K562 (cell line): ENCODE measurements at regions not wholly inside any gene's neighbourhood (a gene's known extent, or its start where the extent isn't known, plus 50 kb on each side); places are given as distances from the start of the nearest gene placed in this dataset.
A peak's percentile ranks its signal among the peaks of the same experiment; 100 is the strongest.

Source experiments
- DMBX1 ChIP-seq: fragments of 250-450 bp; sonication (Bioruptor Pico); IDR thresholded peaks from 2 replicates; pipeline ENCODE4 v1.8.0; 2022; ENCODE audit warnings: inconsistent platforms, mild to moderate bottlenecking, moderate library complexity, borderline replicate concordance
- E2F3 ChIP-seq: fragments of 250-450 bp; sonication (Bioruptor Pico); IDR thresholded peaks from 2 replicates; pipeline ENCODE4 v1.4.0; 2020; ENCODE audit warnings: mild to moderate bottlenecking
- FOXP1 ChIP-seq: sonication (generic); formaldehyde crosslinking; IDR thresholded peaks from 2 replicates; pipeline ENCODE4 v1.8.0; 2022; ENCODE audit warnings: mild to moderate bottlenecking, missing genetic modification reagents
- GATAD2A ChIP-seq: fragments of 450-650 bp; IDR thresholded peaks from 2 replicates; pipeline ENCODE4 v1.6.1; 2017
- KDM1A ChIP-seq, 2 experiments: fragments of 450-650 bp; IDR thresholded peaks; 2 replicates each; pipeline ENCODE4 v1.6.1; 2016; ENCODE audit warnings: mild to moderate bottlenecking in 2 of 2
- MAFG ChIP-seq: fragments of 450-650 bp; conservative IDR thresholded peaks from 2 replicates; pipeline ENCODE4 v1.6.1; 2016; ENCODE audit warnings: missing genetic modification characterization, missing compliant biosample characterization
- SIN3A ChIP-seq, 2 experiments: fragments of 150-350 bp in 1 of 2; IDR thresholded peaks; 2 replicates each; pipeline ENCODE4 v1.6.1; 2011 to 2016; ENCODE audit warnings: borderline replicate concordance in 2 of 2, low read depth in 2 of 2, low read length in 2 of 2, mild to moderate bottlenecking in 2 of 2, moderate library complexity in 2 of 2; ENCODE audit not compliant: control insufficient read depth in 1 of 2
- SIRT6 ChIP-seq: IDR thresholded peaks from one replicate; pipeline ENCODE4 v1.6.1; 2012; ENCODE audit warnings: low read depth, mild to moderate bottlenecking, control low read depth, inconsistent platforms, low read length, moderate library complexity
- TARDBP ChIP-seq: fragments of 450-650 bp; IDR thresholded peaks from 2 replicates; pipeline ENCODE4 v1.6.1; 2016
- USF2 ChIP-seq: sonication (generic); formaldehyde crosslinking; IDR thresholded peaks from 2 replicates; pipeline ENCODE4 v1.5.0; 2020; ENCODE audit warnings: missing genetic modification reagents
- ZSCAN32 ChIP-seq: fragments of 450-650 bp; formaldehyde crosslinking; IDR thresholded peaks from 2 replicates; pipeline ENCODE4 v1.4.0; 2020; ENCODE audit warnings: mild to moderate bottlenecking, moderate library complexity
- TF ChIP-seq, protein P1 (sequence below): fragments of 450-650 bp; IDR thresholded peaks from 2 replicates; pipeline ENCODE4 v1.6.1; 2016; ENCODE audit warnings: low read depth
- TF ChIP-seq, protein P2 (sequence below): IDR thresholded peaks from 2 replicates; pipeline ENCODE4 v1.6.1; 2011; ENCODE audit not compliant: insufficient read length; ENCODE audit errors: extremely low read depth
- TF ChIP-seq, protein P3 (sequence below): sonication (generic); formaldehyde crosslinking; IDR thresholded peaks from 2 replicates; pipeline ENCODE4 v1.8.1; 2023; ENCODE audit warnings: mild to moderate bottlenecking, missing genetic modification reagents, moderate library complexity
- TF ChIP-seq, protein P4 (sequence below): fragments of 450-650 bp; IDR thresholded peaks from 2 replicates; pipeline ENCODE4 v1.7.1; 2018; ENCODE audit warnings: mild to moderate bottlenecking, low read depth; ENCODE audit not compliant: partially characterized antibody

DNA sequence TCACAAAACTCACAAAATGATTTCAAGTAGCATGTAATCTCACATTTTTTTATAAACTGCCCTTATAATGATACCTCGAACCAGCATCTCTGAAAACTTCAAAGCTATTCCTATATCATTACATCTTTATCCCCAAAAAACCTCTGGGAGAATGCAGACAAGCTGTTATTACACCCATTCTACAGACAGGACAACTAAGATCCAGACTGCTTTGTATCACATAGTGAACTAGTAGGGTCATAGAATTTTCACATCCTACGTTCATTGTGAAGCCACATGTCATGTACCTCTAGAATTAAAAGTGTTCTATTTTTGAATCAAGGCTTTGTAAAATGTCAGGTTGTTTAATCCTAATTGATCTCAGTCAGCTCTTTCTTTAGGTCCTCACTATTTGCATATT is 98.7 kb upstream of the RAP2B start (continued):
- TF ChIP-seq, protein P1, sequence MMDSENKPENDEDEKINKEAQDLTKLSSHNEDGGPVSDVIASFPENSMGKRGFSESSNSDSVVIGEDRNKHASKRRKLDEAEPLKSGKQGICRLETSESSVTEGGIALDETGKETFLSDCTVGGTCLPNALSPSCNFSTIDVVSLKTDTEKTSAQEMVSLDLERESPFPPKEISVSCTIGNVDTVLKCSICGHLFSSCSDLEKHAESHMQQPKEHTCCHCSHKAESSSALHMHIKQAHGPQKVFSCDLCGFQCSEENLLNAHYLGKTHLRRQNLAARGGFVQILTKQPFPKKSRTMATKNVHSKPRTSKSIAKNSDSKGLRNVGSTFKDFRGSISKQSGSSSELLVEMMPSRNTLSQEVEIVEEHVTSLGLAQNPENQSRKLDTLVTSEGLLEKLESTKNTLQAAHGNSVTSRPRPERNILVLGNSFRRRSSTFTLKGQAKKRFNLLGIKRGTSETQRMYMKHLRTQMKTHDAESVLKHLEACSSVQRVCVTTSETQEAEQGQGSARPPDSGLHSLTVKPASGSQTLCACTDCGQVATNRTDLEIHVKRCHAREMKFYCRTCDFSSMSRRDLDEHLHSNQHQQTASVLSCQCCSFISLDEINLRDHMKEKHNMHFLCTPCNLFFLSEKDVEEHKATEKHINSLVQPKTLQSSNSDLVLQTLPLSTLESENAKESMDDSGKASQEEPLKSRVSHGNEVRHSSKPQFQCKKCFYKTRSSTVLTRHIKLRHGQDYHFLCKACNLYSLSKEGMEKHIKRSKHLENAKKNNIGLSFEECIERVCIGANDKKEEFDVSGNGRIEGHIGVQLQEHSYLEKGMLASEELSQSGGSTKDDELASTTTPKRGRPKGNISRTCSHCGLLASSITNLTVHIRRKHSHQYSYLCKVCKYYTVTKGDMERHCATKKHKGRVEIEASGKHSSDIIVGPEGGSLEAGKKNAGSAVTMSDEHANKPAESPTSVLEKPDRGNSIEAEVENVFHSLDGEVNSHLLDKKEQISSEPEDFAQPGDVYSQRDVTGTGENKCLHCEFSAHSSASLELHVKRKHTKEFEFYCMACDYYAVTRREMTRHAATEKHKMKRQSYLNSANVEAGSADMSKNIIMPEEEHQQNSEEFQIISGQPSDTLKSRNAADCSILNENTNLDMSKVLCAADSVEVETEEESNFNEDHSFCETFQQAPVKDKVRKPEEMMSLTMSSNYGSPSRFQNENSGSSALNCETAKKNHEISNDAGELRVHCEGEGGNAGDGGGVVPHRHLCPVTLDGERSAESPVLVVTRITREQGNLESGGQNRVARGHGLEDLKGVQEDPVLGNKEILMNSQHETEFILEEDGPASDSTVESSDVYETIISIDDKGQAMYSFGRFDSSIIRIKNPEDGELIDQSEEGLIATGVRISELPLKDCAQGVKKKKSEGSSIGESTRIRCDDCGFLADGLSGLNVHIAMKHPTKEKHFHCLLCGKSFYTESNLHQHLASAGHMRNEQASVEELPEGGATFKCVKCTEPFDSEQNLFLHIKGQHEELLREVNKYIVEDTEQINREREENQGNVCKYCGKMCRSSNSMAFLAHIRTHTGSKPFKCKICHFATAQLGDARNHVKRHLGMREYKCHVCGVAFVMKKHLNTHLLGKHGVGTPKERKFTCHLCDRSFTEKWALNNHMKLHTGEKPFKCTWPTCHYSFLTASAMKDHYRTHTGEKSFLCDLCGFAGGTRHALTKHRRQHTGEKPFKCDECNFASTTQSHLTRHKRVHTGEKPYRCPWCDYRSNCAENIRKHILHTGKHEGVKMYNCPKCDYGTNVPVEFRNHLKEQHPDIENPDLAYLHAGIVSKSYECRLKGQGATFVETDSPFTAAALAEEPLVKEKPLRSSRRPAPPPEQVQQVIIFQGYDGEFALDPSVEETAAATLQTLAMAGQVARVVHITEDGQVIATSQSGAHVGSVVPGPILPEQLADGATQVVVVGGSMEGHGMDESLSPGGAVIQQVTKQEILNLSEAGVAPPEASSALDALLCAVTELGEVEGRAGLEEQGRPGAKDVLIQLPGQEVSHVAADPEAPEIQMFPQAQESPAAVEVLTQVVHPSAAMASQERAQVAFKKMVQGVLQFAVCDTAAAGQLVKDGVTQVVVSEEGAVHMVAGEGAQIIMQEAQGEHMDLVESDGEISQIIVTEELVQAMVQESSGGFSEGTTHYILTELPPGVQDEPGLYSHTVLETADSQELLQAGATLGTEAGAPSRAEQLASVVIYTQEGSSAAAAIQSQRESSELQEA: no peak
- TF ChIP-seq ZSCAN32 (CRISPR knock-in tag) (no peak), GATAD2A (no peak), TARDBP (no peak), SIRT6 (no peak), KDM1A (IDR thresholded peaks at IDR 0.05) (peak; percentile 77 to 86; a peak in 3 of 4 replicates), FOXP1 (CRISPR knock-in tag) (no peak), DMBX1 (CRISPR knock-in tag) (no peak), E2F3 (CRISPR knock-in tag) (no peak), MAFG (tag) (no peak), USF2 (no peak), SIN3A (IDR thresholded peaks at IDR 0.05; ENCODE audit: borderline replicate concordance in 2 of 2, control insufficient read depth in 1 of 2, low read depth in 2 of 2, low read length in 2 of 2) (no peak)
- TF ChIP-seq, protein P2, sequence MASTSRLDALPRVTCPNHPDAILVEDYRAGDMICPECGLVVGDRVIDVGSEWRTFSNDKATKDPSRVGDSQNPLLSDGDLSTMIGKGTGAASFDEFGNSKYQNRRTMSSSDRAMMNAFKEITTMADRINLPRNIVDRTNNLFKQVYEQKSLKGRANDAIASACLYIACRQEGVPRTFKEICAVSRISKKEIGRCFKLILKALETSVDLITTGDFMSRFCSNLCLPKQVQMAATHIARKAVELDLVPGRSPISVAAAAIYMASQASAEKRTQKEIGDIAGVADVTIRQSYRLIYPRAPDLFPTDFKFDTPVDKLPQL: no peak
- TF ChIP-seq, protein P3, sequence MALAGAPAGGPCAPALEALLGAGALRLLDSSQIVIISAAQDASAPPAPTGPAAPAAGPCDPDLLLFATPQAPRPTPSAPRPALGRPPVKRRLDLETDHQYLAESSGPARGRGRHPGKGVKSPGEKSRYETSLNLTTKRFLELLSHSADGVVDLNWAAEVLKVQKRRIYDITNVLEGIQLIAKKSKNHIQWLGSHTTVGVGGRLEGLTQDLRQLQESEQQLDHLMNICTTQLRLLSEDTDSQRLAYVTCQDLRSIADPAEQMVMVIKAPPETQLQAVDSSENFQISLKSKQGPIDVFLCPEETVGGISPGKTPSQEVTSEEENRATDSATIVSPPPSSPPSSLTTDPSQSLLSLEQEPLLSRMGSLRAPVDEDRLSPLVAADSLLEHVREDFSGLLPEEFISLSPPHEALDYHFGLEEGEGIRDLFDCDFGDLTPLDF (CRISPR knock-in tag): no peak
- TF ChIP-seq, protein P4, sequence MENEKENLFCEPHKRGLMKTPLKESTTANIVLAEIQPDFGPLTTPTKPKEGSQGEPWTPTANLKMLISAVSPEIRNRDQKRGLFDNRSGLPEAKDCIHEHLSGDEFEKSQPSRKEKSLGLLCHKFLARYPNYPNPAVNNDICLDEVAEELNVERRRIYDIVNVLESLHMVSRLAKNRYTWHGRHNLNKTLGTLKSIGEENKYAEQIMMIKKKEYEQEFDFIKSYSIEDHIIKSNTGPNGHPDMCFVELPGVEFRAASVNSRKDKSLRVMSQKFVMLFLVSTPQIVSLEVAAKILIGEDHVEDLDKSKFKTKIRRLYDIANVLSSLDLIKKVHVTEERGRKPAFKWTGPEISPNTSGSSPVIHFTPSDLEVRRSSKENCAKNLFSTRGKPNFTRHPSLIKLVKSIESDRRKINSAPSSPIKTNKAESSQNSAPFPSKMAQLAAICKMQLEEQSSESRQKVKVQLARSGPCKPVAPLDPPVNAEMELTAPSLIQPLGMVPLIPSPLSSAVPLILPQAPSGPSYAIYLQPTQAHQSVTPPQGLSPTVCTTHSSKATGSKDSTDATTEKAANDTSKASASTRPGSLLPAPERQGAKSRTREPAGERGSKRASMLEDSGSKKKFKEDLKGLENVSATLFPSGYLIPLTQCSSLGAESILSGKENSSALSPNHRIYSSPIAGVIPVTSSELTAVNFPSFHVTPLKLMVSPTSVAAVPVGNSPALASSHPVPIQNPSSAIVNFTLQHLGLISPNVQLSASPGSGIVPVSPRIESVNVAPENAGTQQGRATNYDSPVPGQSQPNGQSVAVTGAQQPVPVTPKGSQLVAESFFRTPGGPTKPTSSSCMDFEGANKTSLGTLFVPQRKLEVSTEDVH: no peak
